SK-N-SH (cell line): ENCODE measurements at regions not wholly inside any gene's neighbourhood (a gene's known extent, or its start where the extent isn't known, plus 50 kb on each side); places are given as distances from the start of the nearest gene placed in this dataset.

Source experiments
- CTCF ChIA-PET: fragments of 300-600, 350-600 bp; formaldehyde crosslinking; extraction: SDS; loops from one replicate; lab custom pipeline; 2021; lab: Yijun Ruan, JAX
- POLR2A ChIA-PET: fragments of 350-600 bp; sonication (Branson Sonifier 250); formaldehyde crosslinking; extraction: SDS; loops from one replicate; lab custom pipeline; 2020; ENCODE audit warnings: antibody characterized with exemption, inconsistent platforms; lab: Yijun Ruan, JAX
- DNase-seq: peaks from one replicate; pipeline ENCODE4 v3.0.0; 2012
- H2AFZ ChIP-seq: fragments of 200-600 bp; sonication (generic); 2 replicates; pipeline ENCODE4 v1.8.1; 2016; ENCODE audit warnings: antibody characterized with exemption, mild to moderate bottlenecking, low read depth
- H3F3A ChIP-seq: fragments of 200-600 bp; sonication (generic); replicated peaks from 2 replicates; pipeline ENCODE3; 2016; ENCODE audit warnings: antibody characterized with exemption, mild to moderate bottlenecking; ENCODE audit not compliant: insufficient read depth
- H3K27ac ChIP-seq, 2 experiments: fragments of 200-500 bp in 1 of 2; fragments of 200-600 bp in 1 of 2; sonication (Bioruptor generic) in 1 of 2; sonication (generic), shearing (Covaris generic) in 1 of 2; 2 replicates each; pipeline versions ENCODE4 v1.5.1 to v1.6.1; 2014 to 2016; ENCODE audit warnings: low read depth in 2 of 2, inconsistent platforms in 1 of 2, low read length in 1 of 2, mild to moderate bottlenecking in 1 of 2, mixed read lengths in 1 of 2
- H3K27me3 ChIP-seq: fragments of 200-600 bp; sonication (generic), shearing (Covaris generic); 2 replicates; pipeline ENCODE4 v1.6.1; 2016; ENCODE audit warnings: mixed run types; ENCODE audit not compliant: insufficient read depth
- H3K36me3 ChIP-seq, 2 experiments: fragments of 200-500 bp in 1 of 2; fragments of 200-600 bp in 1 of 2; sonication (Bioruptor generic) in 1 of 2; sonication (generic) in 1 of 2; replicated peaks in 1 of 2; 2 replicates each; pipeline versions ENCODE3 to v1.5.1; 2014 to 2016; ENCODE audit warnings: low read length in 1 of 2, mild to moderate bottlenecking in 1 of 2; ENCODE audit not compliant: insufficient read depth in 2 of 2, control insufficient read depth in 1 of 2
- H3K4me1 ChIP-seq, 2 experiments: fragments of 200-500 bp in 1 of 2; fragments of 200-600 bp in 1 of 2; sonication (Bioruptor generic) in 1 of 2; sonication (generic), shearing (Covaris generic) in 1 of 2; 2 replicates each; pipeline versions ENCODE4 v1.5.1 to v1.6.1; 2014 to 2016; ENCODE audit warnings: low read depth in 1 of 2, low read length in 1 of 2, mixed run types in 1 of 2; ENCODE audit not compliant: insufficient read depth in 2 of 2, control insufficient read depth in 1 of 2
- H3K4me2 ChIP-seq: fragments of 200-600 bp; sonication (generic), shearing (Covaris generic); 2 replicates; pipeline ENCODE4 v1.6.1; 2017; ENCODE audit warnings: mixed run types
- H3K4me3 ChIP-seq, 2 experiments: fragments of 200-500 bp in 1 of 2; fragments of 200-600 bp in 1 of 2; sonication (Bioruptor generic) in 1 of 2; sonication (generic), shearing (Covaris generic) in 1 of 2; 2 replicates each; pipeline versions ENCODE4 v1.5.1 to v1.8.1; 2014 to 2016; ENCODE audit warnings: low read depth in 2 of 2, inconsistent platforms in 1 of 2, low read length in 1 of 2, mild to moderate bottlenecking in 1 of 2, mixed read lengths in 1 of 2, moderate library complexity in 1 of 2
- H3K79me2 ChIP-seq: fragments of 200-600 bp; sonication (generic); 2 replicates; pipeline ENCODE4 v1.8.1; 2017; ENCODE audit warnings: mild to moderate bottlenecking; ENCODE audit not compliant: insufficient read depth
- H3K9ac ChIP-seq: fragments of 200-600 bp; sonication (generic); 2 replicates; pipeline ENCODE4 v1.6.1; 2017; ENCODE audit warnings: mixed run types
- H3K9me2 ChIP-seq: fragments of 200-600 bp; sonication (generic); 2 replicates; pipeline ENCODE4 v1.6.1; 2017; ENCODE audit warnings: mixed run types
- H3K9me3 ChIP-seq: fragments of 200-600 bp; sonication (generic); 2 replicates; pipeline ENCODE4 v1.6.1; 2017; ENCODE audit warnings: mixed run types, mild to moderate bottlenecking, moderate library complexity
- H4K20me1 ChIP-seq: fragments of 200-600 bp; sonication (generic); 2 replicates; pipeline ENCODE4 v1.6.1; 2017; ENCODE audit warnings: mild to moderate bottlenecking, mixed run types; ENCODE audit not compliant: insufficient read depth
- CHD2 ChIP-seq: fragments of 150-350 bp; IDR thresholded peaks from 2 replicates; pipeline ENCODE4 v1.6.1; 2018; ENCODE audit warnings: low read length; ENCODE audit not compliant: partially characterized antibody
- ELF1 ChIP-seq: IDR thresholded peaks from 2 replicates; pipeline ENCODE4 v1.4.0; 2012
- FOSL2 ChIP-seq: IDR thresholded peaks from 2 replicates; pipeline ENCODE4 v1.4.0; 2012; ENCODE audit warnings: low read depth, mild to moderate bottlenecking, moderate library complexity, borderline replicate concordance
- IRF3 ChIP-seq: fragments of 150-350 bp; IDR thresholded peaks from 2 replicates; pipeline ENCODE4 v1.6.1; 2016; ENCODE audit warnings: mild to moderate bottlenecking, low read depth, low read length
- JUND ChIP-seq: IDR thresholded peaks from 2 replicates; pipeline ENCODE4 v1.4.0; 2012
- MEF2A ChIP-seq: IDR thresholded peaks from 2 replicates; pipeline ENCODE4 v1.4.0; 2012; ENCODE audit warnings: low read depth, borderline replicate concordance
- NRF1 ChIP-seq: IDR thresholded peaks from 2 replicates; pipeline ENCODE4 v1.6.1; 2012; ENCODE audit warnings: low read depth, mild to moderate bottlenecking, low read length
- PBX3 ChIP-seq: IDR thresholded peaks from 2 replicates; pipeline ENCODE4; 2012
- POLR2AphosphoS5 ChIP-seq: IDR thresholded peaks from 2 replicates; pipeline ENCODE4 v1.6.1; 2012; ENCODE audit warnings: low read depth, low read length
- RCOR1 ChIP-seq: fragments of 150-350 bp; IDR thresholded peaks from 2 replicates; pipeline ENCODE4 v1.6.1; 2017; ENCODE audit warnings: antibody characterized with exemption, low read length
- RXRA ChIP-seq: IDR thresholded peaks from 2 replicates; pipeline ENCODE4 v1.4.0; 2012; ENCODE audit warnings: low read depth, mild to moderate bottlenecking, borderline replicate concordance
- SIN3A ChIP-seq: IDR thresholded peaks from 2 replicates; pipeline ENCODE4 v1.6.1; 2012; ENCODE audit warnings: low read depth, mild to moderate bottlenecking, low read length, moderate library complexity, borderline replicate concordance
- SMC3 ChIP-seq: IDR thresholded peaks from 2 replicates; pipeline ENCODE4 v1.6.1; 2012; ENCODE audit warnings: low read depth, low read length, improper control_type of control experiment
- TEAD4 ChIP-seq: IDR thresholded peaks from 2 replicates; pipeline ENCODE4 v1.4.0; 2012; ENCODE audit warnings: mild to moderate bottlenecking, borderline replicate concordance; ENCODE audit not compliant: insufficient read depth
- YY1 ChIP-seq: IDR thresholded peaks from 2 replicates; pipeline ENCODE4 v1.4.0; 2012; ENCODE audit warnings: low read depth, mild to moderate bottlenecking
- ZBTB33 ChIP-seq: IDR thresholded peaks from 2 replicates; pipeline ENCODE4 v1.4.0; 2012; ENCODE audit warnings: low read depth, borderline replicate concordance
- WGBS: methylation state at CpG from one replicate; pipeline ENCODE4 v1.1.6; 2017; ENCODE audit warnings: low lambda C conversion rate; 5-methylcytosine and 5-hydroxymethylcytosine counted together
- TF ChIP-seq, protein P1 (sequence below): IDR thresholded peaks from 2 replicates; pipeline ENCODE4 v1.4.0; 2012; ENCODE audit warnings: low read depth, borderline replicate concordance
- TF ChIP-seq, protein P2 (sequence below): IDR thresholded peaks from 2 replicates; pipeline ENCODE4 v1.4.0; 2012; ENCODE audit warnings: low read depth

GRCh38 chr5:145027286-145027685 is 807.9 kb downstream of the PRELID2 start (continued):
- TF ChIP-seq RXRA: no peak
- no peak for TF ChIP-seq SIN3A
- TF ChIP-seq, all 33 proteins: peak for 0

DNA sequence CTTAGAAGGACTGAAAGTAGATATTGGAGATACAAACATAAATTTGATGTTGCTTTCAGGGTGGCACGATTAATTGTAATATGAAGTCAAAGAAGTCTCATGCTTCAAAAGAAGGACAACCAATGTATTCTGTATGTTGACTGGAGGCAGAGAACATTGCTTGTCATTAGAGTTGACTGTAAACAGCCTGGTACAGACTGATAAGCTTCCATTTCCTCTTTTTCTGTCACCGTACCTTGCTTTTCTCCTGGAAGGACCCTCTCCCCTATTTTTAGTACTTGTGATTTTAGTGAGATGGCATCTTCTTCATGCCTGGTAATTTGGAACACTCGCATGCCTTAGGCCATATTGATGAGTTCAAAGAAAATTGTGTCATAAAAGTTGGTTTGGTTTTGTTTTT is 809.4 kb downstream of the PRELID2 start:
- Histone ChIP-seq H3K4me2 (no peak overlapping the region), H3K36me3 (no peaks in the 10 kb centered on the region), H3K9me3 (no peaks in the 10 kb centered on the region), H3K79me2 (no peaks in the 10 kb centered on the region), H3K9me2 (no peaks in the 10 kb centered on the region), H3K27me3 (no peaks in the 10 kb centered on the region), H3F3A (no peaks in the 10 kb centered on the region), H3K27ac (no peak overlapping the region), H4K20me1 (no peaks in the 10 kb centered on the region), H3K4me1 (no peaks in the 10 kb centered on the region; a peak in 1 of 4 replicates), H3K9ac (no peak overlapping the region), H2AFZ (no peak overlapping the region), H3K4me3 (no peak overlapping the region)
- ChIA-PET CTCF (no interaction called here), POLR2A (no interaction called here)
- no peak for DNase-seq
- no peak for TF ChIP-seq SMC3
- no peak for TF ChIP-seq YY1
- TF ChIP-seq CHD2: no peak
- TF ChIP-seq, protein P1, sequence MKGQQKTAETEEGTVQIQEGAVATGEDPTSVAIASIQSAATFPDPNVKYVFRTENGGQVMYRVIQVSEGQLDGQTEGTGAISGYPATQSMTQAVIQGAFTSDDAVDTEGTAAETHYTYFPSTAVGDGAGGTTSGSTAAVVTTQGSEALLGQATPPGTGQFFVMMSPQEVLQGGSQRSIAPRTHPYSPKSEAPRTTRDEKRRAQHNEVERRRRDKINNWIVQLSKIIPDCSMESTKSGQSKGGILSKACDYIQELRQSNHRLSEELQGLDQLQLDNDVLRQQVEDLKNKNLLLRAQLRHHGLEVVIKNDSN: no peak
- no peak for TF ChIP-seq MEF2A
- WGBS: 50% methylated on average over 3 of the region's 3 CpGs

DNA sequence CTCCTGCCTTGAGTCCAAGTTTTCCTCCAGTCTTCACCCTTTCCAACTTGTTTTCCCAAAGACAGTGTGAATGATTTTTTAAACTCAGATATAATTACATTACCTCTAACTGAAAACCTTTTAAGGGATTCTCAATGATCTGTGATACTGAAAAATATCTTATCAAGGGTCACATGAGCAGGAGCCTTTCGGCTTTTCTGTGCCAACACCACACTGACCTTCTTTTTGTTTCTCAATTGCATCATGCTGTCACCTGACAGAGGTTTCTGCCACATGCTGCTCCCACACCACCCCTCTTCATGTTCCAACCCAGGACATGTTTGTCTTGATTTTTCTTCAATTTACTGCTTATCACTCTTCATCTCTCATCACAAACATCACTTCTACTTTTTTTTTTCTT is 820.0 kb downstream of the PRELID2 start:
- CTCF ChIA-PET: interaction anchor here (0.7 kb wide), 1 partner anchor 811 kb away, joined by 4 read pairs; no protein-coding TSS in a partner anchor
- Histone ChIP-seq H4K20me1 (no peaks in the 10 kb centered on the region), H3K9me3 (no peaks in the 10 kb centered on the region), H3K36me3 (no peaks in the 10 kb centered on the region), H2AFZ (no peak overlapping the region), H3K4me2 (no peak overlapping the region), H3K79me2 (no peaks in the 10 kb centered on the region), H3K27me3 (no peaks in the 10 kb centered on the region), H3K9me2 (no peaks in the 10 kb centered on the region), H3K4me3 (no peak overlapping the region), H3K27ac (no peak overlapping the region), H3K4me1 (no peaks in the 10 kb centered on the region; a peak in 1 of 4 replicates), H3K9ac (no peak overlapping the region), H3F3A (no peaks in the 10 kb centered on the region)
- POLR2A ChIA-PET: no interaction called here
- DNase-seq: no peak
- TF ChIP-seq NRF1: no peak
- WGBS: 13% methylated on average over 1 of the region's 1 CpG

DNA sequence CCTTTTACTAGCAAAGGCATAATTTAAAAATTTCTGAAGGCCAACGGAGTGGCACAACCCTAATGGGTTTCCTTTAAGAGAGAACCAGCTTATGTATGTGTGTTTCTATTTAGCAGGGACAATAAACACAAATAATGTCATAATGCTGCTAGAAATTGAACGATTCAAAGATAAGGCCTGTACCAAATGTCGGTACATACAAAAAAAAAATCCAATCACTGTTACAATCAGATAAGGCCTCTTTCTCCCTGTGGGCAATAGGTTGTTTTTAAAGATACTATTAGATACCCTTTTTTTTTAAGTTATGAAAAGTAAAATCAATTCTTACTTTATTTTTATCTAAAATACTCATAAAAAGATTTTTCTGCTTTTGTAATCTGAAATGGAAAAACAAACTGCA is 821.0 kb downstream of the PRELID2 start:
- Histone ChIP-seq H3F3A (no peaks in the 10 kb centered on the region), H3K4me1 (no peaks in the 10 kb centered on the region; a peak in 1 of 4 replicates), H3K9me2 (no peaks in the 10 kb centered on the region), H3K4me3 (no peak overlapping the region), H2AFZ (no peak overlapping the region), H4K20me1 (no peaks in the 10 kb centered on the region), H3K4me2 (no peak overlapping the region), H3K27me3 (no peaks in the 10 kb centered on the region), H3K36me3 (no peaks in the 10 kb centered on the region), H3K79me2 (no peaks in the 10 kb centered on the region), H3K27ac (no peak overlapping the region), H3K9me3 (no peaks in the 10 kb centered on the region), H3K9ac (no peak overlapping the region)
- ChIA-PET CTCF (no interaction called here), POLR2A (no interaction called here)
- WGBS: 12% methylated on average over 3 of the region's 3 CpGs
- DNase-seq: no peak
- TF ChIP-seq FOSL2: no peak
- no peak for TF ChIP-seq TEAD4
- TF ChIP-seq RCOR1: peak; percentile 56; the same call in 1 of the 2 replicates
- TF ChIP-seq ELF1: no peak
- TF ChIP-seq IRF3: no peak
- no peak for TF ChIP-seq ZBTB33
- TF ChIP-seq, protein P2, sequence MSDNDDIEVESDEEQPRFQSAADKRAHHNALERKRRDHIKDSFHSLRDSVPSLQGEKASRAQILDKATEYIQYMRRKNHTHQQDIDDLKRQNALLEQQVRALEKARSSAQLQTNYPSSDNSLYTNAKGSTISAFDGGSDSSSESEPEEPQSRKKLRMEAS: no peak
- TF ChIP-seq PBX3: no peak
- no peak for TF ChIP-seq POLR2AphosphoS5
- no peak for TF ChIP-seq RXRA
- TF ChIP-seq JUND: no peak
